Peyer's patch (tissue), 4 donors: ENCODE measurements at regions not wholly inside any gene's neighbourhood (a gene's known extent, or its start where the extent isn't known, plus 50 kb on each side); places are given as distances from the start of the nearest gene placed in this dataset.

Source experiments
- DNase-seq, 3 donors: peaks; one replicate each; pipeline ENCODE4 v3.0.0-alpha.2; 2017 to 2019
- H3K27ac ChIP-seq, 4 donors: fragments of 200-600 bp; sonication (generic); one replicate each; pipeline ENCODE4 v1.5.1; 2016 to 2019
- H3K27me3 ChIP-seq, 2 donors: fragments of 200-600 bp; sonication (generic); one replicate each; pipeline ENCODE4 v1.5.1; 2019
- H3K36me3 ChIP-seq, 3 donors: fragments of 200-600 bp; sonication (generic); one replicate each; pipeline ENCODE4 v1.5.1; 2016 to 2019
- H3K4me1 ChIP-seq, 4 donors: fragments of 200-600 bp; sonication (generic); one replicate each; pipeline ENCODE4 v1.5.1; 2016 to 2019
- H3K4me3 ChIP-seq, 4 donors: fragments of 200-600 bp; sonication (generic); 1 replicate in 3 of 4; 2 replicates in 1 of 4; pipeline ENCODE4 v1.5.1; 2016 to 2019; ENCODE audit warnings: mild to moderate bottlenecking in 1 of 4
- H3K9me3 ChIP-seq, 4 donors: fragments of 200-600 bp; sonication (generic); one replicate each; pipeline ENCODE4 v1.5.1; 2016 to 2019; ENCODE audit warnings: mild to moderate bottlenecking in 1 of 4
- POLR2A ChIP-seq, 2 donors: fragments of 450-650 bp; IDR thresholded peaks; one replicate each; pipeline ENCODE4 v1.5.1; 2017; ENCODE audit warnings: antibody characterized with exemption in 2 of 2, mild to moderate bottlenecking in 2 of 2, moderate library complexity in 2 of 2
- TF ChIP-seq, protein P1 (sequence below), 6 experiments: fragments of 450-650 bp in 4 of 6; fragments of 200-600 bp in 2 of 6; sonication (generic) in 1 of 6; IDR thresholded peaks; one replicate each; pipeline ENCODE4 v1.5.1; 2017 to 2019; ENCODE audit warnings: antibody characterized with exemption in 6 of 6, mild to moderate bottlenecking in 3 of 6, moderate library complexity in 1 of 6

DNA sequence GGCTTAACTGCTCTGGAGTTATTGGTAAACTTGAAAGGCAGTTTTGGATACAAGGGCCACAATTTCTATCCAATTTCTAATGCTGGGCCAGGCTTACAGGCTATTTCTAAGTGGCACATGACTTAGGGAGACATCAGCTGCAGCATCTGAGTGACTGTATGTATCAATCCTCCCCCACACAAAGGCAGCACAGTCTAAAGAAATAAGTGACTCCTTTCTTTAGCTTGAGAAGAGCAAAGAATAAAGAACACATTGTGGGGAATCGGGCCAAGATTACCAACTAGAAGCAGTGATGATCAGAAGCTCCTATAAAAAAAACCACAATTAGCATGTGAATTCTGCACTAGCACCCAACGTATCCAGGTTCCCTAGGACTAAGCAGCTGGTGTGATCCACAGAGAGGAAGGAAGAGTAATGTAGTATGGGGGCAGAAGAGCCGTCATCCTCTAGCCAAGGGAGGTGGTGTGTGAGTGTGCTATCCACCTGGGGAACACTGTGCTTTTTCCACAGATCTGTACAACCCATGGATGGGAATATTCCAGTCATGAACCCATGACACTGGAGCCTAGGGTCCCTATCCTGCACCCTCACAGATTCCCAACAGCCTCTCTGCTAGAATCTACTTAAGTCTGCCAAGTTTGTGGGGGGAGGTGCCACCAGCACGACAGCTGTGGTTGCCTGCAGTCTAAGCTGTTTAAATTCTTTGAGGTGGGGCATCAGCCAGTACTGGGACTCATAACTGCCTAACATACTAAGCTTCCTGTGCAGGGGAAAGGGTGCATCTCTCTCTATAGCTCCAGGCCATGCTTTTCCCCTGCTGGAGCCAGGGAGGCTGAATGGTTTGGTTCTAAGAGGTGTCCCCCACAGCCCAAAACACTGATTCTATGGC lies 147.8 kb upstream of the KDM5D start:
- H3K4me1 ChIP-seq, result no peaks in the 10 kb centered on the region
- H3K27ac ChIP-seq, result no peak overlapping the region
- no peaks in the 10 kb centered on the region for H3K9me3 ChIP-seq
- no peak overlapping the region for H3K4me3 ChIP-seq
- H3K27me3 ChIP-seq, result no peaks in the 10 kb centered on the region
- no peak for DNase-seq
- H3K36me3 ChIP-seq, result no peaks in the 10 kb centered on the region
- TF ChIP-seq, protein P1, sequence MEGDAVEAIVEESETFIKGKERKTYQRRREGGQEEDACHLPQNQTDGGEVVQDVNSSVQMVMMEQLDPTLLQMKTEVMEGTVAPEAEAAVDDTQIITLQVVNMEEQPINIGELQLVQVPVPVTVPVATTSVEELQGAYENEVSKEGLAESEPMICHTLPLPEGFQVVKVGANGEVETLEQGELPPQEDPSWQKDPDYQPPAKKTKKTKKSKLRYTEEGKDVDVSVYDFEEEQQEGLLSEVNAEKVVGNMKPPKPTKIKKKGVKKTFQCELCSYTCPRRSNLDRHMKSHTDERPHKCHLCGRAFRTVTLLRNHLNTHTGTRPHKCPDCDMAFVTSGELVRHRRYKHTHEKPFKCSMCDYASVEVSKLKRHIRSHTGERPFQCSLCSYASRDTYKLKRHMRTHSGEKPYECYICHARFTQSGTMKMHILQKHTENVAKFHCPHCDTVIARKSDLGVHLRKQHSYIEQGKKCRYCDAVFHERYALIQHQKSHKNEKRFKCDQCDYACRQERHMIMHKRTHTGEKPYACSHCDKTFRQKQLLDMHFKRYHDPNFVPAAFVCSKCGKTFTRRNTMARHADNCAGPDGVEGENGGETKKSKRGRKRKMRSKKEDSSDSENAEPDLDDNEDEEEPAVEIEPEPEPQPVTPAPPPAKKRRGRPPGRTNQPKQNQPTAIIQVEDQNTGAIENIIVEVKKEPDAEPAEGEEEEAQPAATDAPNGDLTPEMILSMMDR (IDR thresholded peaks at IDR 0.05), result no peak
- TF ChIP-seq POLR2A (IDR thresholded peaks at IDR 0.05), result no peak

DNA sequence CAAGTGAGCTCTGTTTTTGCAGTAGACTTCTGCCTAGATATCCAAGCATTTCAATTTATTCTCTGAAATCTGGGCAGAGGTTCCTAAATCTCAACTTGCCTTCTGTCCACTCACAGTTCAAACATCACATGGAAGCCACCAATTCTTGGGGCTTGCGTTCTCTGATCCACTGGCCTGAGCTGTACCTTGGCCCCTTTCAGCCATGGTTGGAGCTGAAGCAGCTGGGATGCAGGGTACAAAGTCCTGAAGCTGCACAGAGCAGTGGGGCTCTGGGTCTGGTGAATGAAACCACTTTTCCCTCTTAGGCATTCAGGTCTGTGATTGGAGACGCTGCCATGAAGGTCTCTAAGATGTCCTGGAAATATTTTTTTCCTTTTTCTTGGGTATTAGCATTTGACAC lies 137.6 kb upstream of the KDM5D start:
- Histone ChIP-seq H3K27ac (no peak overlapping the region), H3K4me1 (no peaks in the 10 kb centered on the region), H3K9me3 (no peaks in the 10 kb centered on the region), H3K27me3 (no peaks in the 10 kb centered on the region), H3K4me3 (no peak overlapping the region), H3K36me3 (no peaks in the 10 kb centered on the region)
- no peak for DNase-seq
- no peak for TF ChIP-seq POLR2A (IDR thresholded peaks at IDR 0.05)
- TF ChIP-seq, protein P1 (IDR thresholded peaks at IDR 0.05), result no peak

DNA sequence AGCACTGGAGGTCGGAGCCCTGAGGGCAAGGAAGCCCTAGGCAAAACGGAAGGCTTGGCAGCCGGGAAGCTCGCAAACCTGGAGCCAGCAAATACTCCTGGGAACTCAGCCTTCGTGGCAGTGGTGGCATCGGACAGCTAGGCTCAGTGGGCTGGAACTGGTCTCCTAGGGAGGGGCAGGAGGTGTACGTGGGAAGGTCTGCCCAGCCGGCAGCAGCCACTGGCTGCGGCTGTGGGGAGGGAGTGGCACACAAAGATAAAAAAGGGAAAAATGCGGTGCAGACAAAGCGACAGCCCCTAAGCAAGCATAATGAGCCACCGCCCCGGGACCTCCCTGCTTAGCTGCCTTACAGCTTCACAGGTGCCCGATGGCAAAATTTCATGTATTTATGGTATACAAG lies 125.2 kb upstream of the KDM5D start:
- no peak overlapping the region for H3K4me3 ChIP-seq
- no peaks in the 10 kb centered on the region for H3K4me1 ChIP-seq
- H3K9me3 ChIP-seq, result no peaks in the 10 kb centered on the region
- H3K36me3 ChIP-seq, result no peaks in the 10 kb centered on the region
- TF ChIP-seq POLR2A (IDR thresholded peaks at IDR 0.05), result no peak
- TF ChIP-seq, protein P1 (IDR thresholded peaks at IDR 0.05), result no peak
- H3K27me3 ChIP-seq, result no peaks in the 10 kb centered on the region
- no peak overlapping the region for H3K27ac ChIP-seq
- DNase-seq, result no peak

DNA sequence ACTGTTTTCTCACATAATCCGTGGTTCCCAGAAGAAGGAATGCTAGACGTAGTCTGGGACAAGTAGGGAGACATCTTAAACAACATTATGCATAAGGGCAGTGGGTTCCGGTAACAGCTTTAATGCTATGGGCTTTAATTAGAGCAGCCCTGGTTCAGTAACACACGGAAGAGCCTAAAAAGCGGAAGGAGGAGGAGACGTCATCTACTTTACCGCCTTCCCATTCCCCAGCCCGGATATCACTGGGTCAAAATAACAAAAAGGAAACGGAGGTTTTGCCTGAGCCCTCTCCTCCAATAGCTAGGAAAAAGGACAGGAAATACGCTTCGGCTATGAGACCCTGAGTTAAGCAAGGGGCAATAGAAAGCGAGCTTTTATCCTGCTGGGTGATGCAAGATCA lies 124.8 kb upstream of the KDM5D start:
- H3K9me3 ChIP-seq, result no peaks in the 10 kb centered on the region
- no peak for DNase-seq
- H3K4me1 ChIP-seq, result no peaks in the 10 kb centered on the region
- H3K36me3 ChIP-seq, result no peaks in the 10 kb centered on the region
- H3K27ac ChIP-seq, result no peak overlapping the region
- H3K4me3 ChIP-seq, result no peak overlapping the region
- TF ChIP-seq POLR2A (IDR thresholded peaks at IDR 0.05), result no peak
- TF ChIP-seq, protein P1 (IDR thresholded peaks at IDR 0.05), result no peak
- H3K27me3 ChIP-seq, result no peaks in the 10 kb centered on the region

DNA sequence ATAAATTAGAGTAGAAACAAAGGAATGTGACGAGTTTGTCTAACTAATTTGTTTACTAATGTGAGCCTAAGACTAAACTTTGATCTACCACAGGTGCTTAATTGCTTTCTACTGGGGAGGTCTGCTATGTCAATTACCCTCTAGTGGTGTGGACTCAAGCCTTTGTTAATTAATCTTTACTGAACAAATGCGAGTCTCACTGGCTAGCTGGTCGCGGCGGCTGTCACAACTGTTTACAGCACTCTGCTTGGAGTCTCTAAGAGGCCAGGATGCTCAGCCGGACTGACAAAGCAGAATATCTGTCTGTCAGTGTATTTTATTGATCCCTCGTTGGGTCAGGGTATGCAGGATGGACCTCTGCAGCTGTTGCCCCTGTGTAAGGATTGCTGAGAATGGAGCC lies 124.1 kb upstream of the KDM5D start:
- no peak for DNase-seq
- H3K9me3 ChIP-seq, result no peaks in the 10 kb centered on the region

More for the DNA sequence above, 124.1 kb upstream of the KDM5D start:
- no peak for TF ChIP-seq POLR2A (IDR thresholded peaks at IDR 0.05)
- TF ChIP-seq, protein P1 (IDR thresholded peaks at IDR 0.05), result no peak
- Histone ChIP-seq H3K36me3 (no peaks in the 10 kb centered on the region), H3K4me3 (no peak overlapping the region), H3K4me1 (no peaks in the 10 kb centered on the region), H3K27ac (no peak overlapping the region), H3K27me3 (no peaks in the 10 kb centered on the region)
